HG03439 (cell line): ENCODE measurements at regions not wholly inside any gene's neighbourhood (a gene's known extent, or its start where the extent isn't known, plus 50 kb on each side); places are given as distances from the start of the nearest gene placed in this dataset.
"Not testable (repeated sequence)": the region's sequence is repeated elsewhere in the genome, so short reads cannot be mapped to it uniquely, and the experiment has no call there.

Source experiments
- ATAC-seq: cut with Tn5 transposase; IDR thresholded peaks from one replicate; pipeline ENCODE4 v1.9.1; 2021; ENCODE audit warnings: mild to moderate bottlenecking, moderate library complexity; ENCODE audit not compliant: unreplicated experiment

DNA sequence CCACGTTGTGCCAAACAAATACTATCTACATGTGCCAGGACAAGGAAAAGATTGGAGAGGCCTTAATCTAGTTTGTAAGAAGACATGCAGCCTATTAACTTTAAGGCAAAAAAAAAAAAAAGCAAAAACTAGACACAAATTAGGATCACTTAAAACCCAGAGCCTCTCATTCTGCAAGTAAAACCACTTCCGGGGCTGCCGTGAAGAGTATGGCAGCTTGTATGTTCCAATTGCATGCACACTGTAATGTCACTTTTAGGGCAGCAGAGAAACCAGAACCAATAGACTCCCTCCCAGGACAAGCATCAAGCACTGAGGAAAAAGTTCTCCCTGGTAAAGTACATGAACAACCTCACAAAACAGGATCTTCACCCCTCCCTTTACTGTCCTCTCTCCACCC lies 70.6 kb downstream of the RSL24D1 start:
- no peak for ATAC-seq

DNA sequence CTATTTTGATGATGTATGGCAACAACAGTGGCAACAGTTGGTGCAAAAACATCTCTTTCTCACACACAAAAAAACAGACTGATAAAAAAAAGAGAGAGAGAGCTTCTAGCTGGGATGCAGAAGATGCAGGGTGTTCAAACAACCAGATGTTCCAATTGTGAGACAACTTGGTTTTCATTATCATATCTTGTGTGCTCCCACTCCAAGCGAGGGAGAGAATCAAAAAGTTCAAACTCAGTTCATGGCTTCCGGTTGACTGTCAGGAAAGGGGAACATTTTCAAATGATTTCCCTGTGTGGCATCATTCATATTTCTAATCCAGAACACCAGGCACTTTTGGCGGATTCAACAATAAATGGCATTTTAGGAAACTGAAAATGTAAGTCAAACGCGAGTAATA lies 72.1 kb downstream of the RSL24D1 start:
- no peak for ATAC-seq

GRCh38 chr15:55118344-55118870 lies 78.3 kb downstream of the RSL24D1 start:
- ATAC-seq: no peak

- ATAC-seq: no peak
These were observed 80.1 kb downstream of the RSL24D1 start for GRCh38 chr15:55116636-55117035.

DNA sequence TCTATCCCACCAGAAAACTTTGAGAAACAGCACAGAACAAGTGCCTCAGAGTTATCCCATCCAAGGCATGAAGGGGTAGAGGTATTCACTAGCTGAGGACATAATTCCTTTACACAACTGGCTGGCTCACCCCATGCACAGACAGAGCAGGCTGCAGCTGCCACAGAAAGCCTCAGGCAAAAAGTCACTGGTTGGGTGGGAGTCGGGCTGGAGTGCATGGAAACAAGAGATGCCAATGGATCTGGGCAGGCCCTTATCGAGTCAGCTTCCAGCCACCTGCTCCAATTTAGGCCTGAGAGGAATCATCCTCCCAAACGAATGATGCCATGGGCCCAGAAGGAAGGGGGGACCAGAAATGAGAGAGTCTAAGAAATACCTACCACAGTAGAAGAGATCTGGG lies 83.0 kb downstream of the RSL24D1 start:
- ATAC-seq: no peak

GRCh38 chr15:55112706-55113105 lies 84.0 kb downstream of the RSL24D1 start:
- ATAC-seq: no peak

GRCh38 chr15:55110446-55110845 lies 86.3 kb downstream of the RSL24D1 start:
- no peak for ATAC-seq

DNA sequence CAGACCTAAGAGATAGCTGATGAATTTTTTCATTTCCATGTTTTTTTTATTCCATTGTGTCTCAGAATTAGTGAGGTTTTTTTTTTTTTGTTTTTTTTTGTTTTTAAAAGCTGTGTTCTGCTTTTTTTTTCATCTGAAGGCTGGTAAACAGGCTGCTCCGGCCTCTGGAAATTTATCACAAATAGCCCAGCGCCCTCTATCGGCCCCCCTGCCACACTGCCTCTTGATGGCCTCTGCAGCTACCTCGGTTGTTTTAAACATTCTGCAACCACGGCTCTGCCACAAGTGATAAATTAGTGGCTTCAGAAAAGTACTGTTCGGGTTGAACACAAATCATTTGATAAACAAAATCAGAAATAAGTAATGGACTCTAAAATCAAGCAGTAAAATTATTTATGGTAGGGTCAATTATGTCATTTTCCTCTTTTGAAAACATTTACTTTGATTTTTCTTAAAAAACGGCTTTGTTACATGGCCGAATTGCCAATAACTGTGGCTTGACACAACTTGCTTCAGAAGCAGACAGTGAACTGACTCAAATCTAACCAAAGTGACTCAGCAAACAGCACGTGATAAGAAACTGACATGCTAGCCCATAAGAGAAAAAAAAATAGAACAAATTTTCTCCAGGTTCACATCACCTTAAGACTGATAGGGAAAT lies 87.8 kb downstream of the RSL24D1 start:
- no peak for ATAC-seq

DNA sequence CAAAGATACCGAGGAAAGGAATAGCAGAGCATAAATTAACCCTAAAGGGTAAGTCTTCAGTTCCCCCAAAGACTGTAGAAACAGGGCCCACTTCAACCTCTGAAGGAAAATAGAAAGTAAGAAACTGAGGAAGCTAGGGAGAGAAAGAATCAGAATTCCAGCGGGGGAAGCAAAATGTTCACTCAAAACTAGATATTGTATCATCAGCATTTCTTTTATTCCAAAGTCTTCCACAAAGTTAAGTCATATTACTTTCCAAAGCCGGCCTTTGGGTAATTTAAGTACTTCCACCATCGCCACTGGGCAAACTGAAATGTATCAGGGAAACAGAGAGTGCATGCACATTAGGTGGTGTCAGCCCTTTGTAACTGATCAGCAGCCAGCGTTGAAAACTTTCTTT lies 88.3 kb downstream of the RSL24D1 start:
- ATAC-seq: no peak

DNA sequence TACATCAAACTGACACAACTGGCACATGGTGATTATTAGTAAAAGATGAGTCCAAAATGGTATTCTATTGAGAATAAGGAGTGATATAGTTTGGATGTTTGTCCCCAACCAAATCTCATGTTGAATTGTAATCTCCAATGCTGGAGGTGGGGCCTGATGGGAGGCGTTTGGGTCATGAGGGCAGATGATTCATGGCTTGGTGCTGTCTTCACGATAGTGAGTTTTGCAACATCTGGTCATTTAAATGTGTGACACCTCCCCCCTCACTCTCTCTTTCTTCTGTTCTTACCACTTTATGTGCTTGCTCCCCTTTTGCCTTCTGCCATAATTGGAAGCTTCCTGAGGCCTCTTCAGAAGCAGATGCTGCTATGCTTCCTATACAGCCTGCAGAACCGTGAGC lies 90.6 kb downstream of the RSL24D1 start:
- ATAC-seq: no peak

DNA sequence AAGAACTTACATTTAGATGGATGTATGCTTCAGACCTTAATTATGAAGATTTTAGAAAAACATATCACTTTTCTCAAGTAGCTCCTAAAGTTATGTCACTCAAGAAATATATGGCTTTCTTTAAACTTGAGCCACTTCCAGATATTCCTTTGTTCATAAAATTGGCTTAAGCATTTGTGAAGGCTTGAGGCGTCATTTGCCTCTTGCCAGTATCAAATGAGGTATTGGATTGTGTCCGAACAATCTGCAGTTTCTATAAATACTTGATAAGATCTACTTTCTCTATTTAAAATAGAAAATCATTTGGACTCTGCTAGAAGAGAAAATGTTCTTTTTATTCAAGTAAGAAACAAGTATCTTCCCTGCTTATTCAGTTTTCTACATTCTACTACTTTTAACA lies 102.6 kb downstream of the RSL24D1 start:
- no peak for ATAC-seq

GRCh38 chr15:55088207-55088606 lies 108.5 kb downstream of the RSL24D1 start:
- no peak for ATAC-seq

DNA sequence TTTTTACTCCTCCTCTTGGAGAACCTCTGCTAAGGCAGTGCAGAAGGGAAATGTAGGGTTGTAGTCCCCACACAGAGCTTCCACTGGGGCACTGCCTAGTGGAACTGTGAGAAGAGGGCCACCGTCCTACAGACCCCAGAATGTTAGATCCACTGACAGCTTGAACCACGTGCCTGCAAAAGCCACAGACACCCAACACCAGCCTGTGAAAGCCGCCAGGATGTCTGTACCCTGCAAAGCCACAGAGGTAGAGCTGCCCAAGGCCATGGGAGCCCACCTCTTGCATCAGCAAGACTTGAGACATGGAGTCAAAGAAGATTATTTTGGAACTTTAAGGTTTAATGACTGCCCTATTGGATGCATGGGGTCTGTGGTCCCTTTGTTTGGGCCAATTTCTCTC lies 112.1 kb downstream of the RSL24D1 start:
- no peak for ATAC-seq

GRCh38 chr15:55084216-55084615 lies 112.5 kb downstream of the RSL24D1 start:
- no peak for ATAC-seq

DNA sequence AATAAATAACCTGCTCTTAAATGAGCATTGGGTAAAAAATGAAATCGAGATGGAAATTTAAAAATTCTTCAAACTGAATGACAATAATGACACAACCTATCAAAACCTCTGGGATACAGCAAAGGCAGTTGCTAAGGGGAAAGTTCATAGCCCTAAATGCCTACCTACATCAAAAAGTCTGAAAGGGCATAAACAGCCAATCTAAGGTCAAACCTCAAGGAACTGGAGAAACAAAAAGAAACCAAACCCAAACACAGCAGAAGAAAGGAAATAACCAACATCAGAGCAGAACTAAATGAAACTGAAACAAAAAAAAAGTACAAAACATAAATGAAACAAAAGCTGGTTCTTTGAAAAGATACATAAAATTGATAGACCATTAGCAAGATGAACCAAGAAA lies 119.7 kb downstream of the RSL24D1 start:
- not testable (repeated sequence) for ATAC-seq

DNA sequence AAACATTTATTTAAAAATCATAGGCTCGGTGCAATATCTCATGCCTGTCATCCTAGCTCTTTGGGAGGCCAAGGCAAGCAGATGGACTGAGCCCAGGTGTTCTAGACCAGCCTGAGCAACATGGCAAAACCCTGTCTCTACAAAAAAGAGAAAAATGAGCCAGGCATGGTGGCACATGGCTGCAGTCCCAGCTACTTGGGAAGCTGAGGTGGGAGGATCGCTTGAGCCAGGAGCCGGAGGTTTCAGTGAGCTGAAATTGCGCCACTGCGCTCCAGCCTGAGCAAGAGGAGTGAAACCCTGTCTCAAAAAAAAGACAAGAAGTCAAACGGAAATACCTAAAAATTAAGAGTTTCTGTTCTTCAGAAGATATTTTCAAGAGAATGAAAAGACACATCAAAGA lies 122.3 kb downstream of the RSL24D1 start:
- no peak for ATAC-seq

GRCh38 chr15:55063970-55064369 lies 132.8 kb downstream of the RSL24D1 start:
- not testable (repeated sequence) for ATAC-seq

- no peak for ATAC-seq
These were observed 135.9 kb downstream of the RSL24D1 start for GRCh38 chr15:55060836-55061235.

GRCh38 chr15:55056500-55056899 lies 140.2 kb downstream of the RSL24D1 start:
- ATAC-seq: no peak

- ATAC-seq: no peak
These were observed 152.6 kb downstream of the RSL24D1 start for GRCh38 chr15:55044162-55044561.

- ATAC-seq: no peak
These were observed 159.7 kb downstream of the RSL24D1 start for GRCh38 chr15:55037071-55037470.

DNA sequence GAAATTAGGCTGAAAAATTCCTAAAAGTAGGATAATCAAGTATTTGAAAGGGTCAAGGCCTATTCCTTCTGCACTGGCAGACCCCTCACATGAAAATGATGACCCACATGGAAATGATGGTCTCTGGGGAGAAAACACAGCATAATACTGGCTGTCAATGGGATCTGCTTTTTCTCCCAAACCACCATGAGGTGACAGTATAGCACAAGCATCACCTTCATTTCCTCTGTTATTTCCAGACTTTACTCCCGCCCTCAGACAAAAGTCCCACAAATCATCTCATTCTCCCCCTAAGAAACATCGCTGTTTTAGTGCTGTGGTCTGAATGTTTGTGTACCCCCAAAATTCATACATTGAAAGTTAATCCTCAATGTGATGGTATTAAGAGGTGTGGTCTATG lies 161.0 kb downstream of the RSL24D1 start:
- ATAC-seq: no peak

DNA sequence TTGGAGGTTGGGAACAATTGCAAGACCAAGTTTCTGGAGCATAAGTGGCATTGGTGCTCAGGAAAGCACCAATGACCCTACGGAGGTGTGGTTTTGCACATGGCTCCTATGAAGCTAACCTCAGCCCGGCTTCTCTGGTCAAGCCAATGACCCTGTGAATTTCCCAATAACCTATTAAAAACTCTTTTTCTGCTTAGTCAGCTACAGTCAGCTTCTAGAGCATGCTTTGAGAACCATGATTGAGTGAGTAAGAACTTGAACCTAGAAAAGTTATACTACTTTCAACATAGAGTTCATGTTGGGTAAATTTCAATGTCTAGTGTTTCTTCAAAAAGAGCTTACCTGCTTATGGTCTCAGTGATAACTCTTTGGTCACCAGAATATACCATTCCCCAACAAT lies 163.2 kb downstream of the RSL24D1 start:
- ATAC-seq: no peak
